Progenitor cell of endocrine pancreas (in vitro differentiated cells): ENCODE measurements at regions not wholly inside any gene's neighbourhood (a gene's known extent, or its start where the extent isn't known, plus 50 kb on each side); places are given as distances from the start of the nearest gene placed in this dataset.
"Not testable (repeated sequence)": the region's sequence is repeated elsewhere in the genome, so short reads cannot be mapped to it uniquely, and the experiment has no call there.

Experiments
- DNase-seq: peaks from one replicate; pipeline ENCODE4 v3.0.0; 2021; ENCODE audit warnings: low spot score; ENCODE audit not compliant: unreplicated experiment
- H3K27ac Mint-ChIP-seq: 2 replicates; pipeline ENCODE4 v1.8.0; 2021; ENCODE audit warnings: mild to moderate bottlenecking, moderate library complexity, mixed read lengths
- H3K27me3 Mint-ChIP-seq: 2 replicates; pipeline ENCODE4 v1.8.0; 2021; ENCODE audit warnings: mixed read lengths
- H3K36me3 Mint-ChIP-seq: 2 replicates; pipeline ENCODE4 v1.8.0; 2022; ENCODE audit warnings: mixed read lengths; ENCODE audit not compliant: insufficient read depth
- H3K4me1 Mint-ChIP-seq: 2 replicates; pipeline ENCODE4 v1.8.0; 2021; ENCODE audit warnings: low read depth, mixed read lengths
- H3K4me3 Mint-ChIP-seq: 2 replicates; pipeline ENCODE4 v1.8.0; 2021; ENCODE audit warnings: low read depth, mild to moderate bottlenecking, moderate library complexity, mixed read lengths
- H3K9me3 Mint-ChIP-seq: 2 replicates; pipeline ENCODE4 v1.8.0; 2021; ENCODE audit warnings: low read depth, mixed read lengths
- CTCF ChIP-seq: fragments of 200-600 bp; sonication (generic); IDR thresholded peaks from one replicate; pipeline ENCODE4 v1.5.0; 2021; ENCODE audit warnings: antibody characterized with exemption, mild to moderate bottlenecking; ENCODE audit not compliant: unreplicated experiment

- Mint-ChIP-seq H3K4me3 (no peak overlapping the region), H3K36me3 (no peaks in the 10 kb centered on the region)
Measured at GRCh38 chr9:135380311-135380960, 99.1 kb upstream of the PPP1R26 start.

GRCh38 chr9:135381762-135382310, 97.7 kb upstream of the PPP1R26 start:
- Mint-ChIP-seq H3K4me1 (peaks cover 4% of the 10 kb centered on the region), H3K9me3 (no peaks in the 10 kb centered on the region), H3K27ac (no peak overlapping the region), H3K4me3 (no peak overlapping the region), H3K36me3 (no peaks in the 10 kb centered on the region), H3K27me3 (peaks cover 11% of the 10 kb centered on the region)
- DNase-seq, result no peak
- no peak for TF ChIP-seq CTCF

More at GRCh38 chr9:135380311-135380960, 99.1 kb upstream of the PPP1R26 start:
- no peak for TF ChIP-seq CTCF
- Mint-ChIP-seq H3K27ac (no peak overlapping the region), H3K9me3 (no peaks in the 10 kb centered on the region), H3K27me3 (peaks cover 13% of the 10 kb centered on the region), H3K4me1 (peaks cover 4% of the 10 kb centered on the region)
- DNase-seq, result no peak

DNA sequence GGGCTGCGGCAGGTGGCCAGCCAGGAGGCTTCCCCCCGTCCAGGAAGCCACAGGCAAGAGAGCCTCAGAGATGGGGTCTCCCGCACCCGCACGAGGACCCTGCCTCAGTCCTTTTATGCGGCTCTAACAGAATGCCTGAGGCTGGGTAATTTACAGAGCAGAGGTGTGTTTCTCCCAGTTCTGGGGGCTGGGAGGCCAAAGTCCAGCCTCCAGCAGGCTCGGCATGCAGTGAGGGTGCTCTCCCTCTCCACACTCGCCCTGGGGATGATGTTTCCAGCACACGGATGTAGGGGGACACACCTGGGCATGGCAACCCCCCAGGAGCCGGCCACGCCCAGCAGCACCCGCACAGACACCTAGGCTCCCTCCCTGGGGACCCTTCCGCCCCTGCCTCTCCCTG, 95.4 kb upstream of the PPP1R26 start:
- Mint-ChIP-seq H3K27ac (no peak overlapping the region), H3K4me1 (peaks cover 4% of the 10 kb centered on the region), H3K4me3 (no peak overlapping the region), H3K36me3 (no peaks in the 10 kb centered on the region), H3K9me3 (no peaks in the 10 kb centered on the region), H3K27me3 (peaks cover 11% of the 10 kb centered on the region)
- no peak for DNase-seq
- no peak for TF ChIP-seq CTCF

DNA sequence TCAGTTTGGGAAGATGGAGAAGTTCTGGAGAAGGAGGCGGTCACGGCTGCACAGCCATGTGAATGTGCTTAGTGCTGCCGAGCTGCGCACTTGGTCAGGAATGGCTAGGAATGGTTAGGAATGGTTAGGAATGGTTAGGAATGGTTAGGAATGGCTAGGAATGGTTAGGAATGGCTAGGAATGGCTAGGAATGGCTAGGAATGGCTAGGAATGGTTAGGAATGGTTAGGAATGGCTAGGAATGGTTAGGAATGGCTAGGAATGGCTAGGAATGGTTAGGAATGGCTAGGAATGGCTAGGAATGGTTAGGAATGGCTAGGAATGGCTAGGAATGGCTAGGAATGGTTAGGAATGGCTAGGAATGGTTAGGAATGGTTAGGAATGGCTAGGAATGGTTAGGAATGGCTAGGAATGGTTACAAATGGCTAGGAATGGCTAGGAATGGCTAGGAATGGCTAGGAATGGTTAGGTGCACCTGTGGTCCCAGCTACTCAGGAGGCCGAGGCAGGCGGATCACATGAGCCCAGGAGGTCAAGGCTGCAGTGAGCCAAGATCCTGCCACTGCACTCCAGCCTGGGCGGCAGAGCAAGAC, 94.7 kb upstream of the PPP1R26 start:
- H3K9me3 Mint-ChIP-seq, H3K27ac Mint-ChIP-seq, H3K4me1 Mint-ChIP-seq, H3K4me3 Mint-ChIP-seq, H3K36me3 Mint-ChIP-seq, DNase-seq: not testable (repeated sequence)
- H3K27me3 Mint-ChIP-seq, result peaks cover 11% of the 10 kb centered on the region

GRCh38 chr9:135385793-135386192, 93.8 kb upstream of the PPP1R26 start:
- TF ChIP-seq CTCF, result no peak
- H3K4me1 Mint-ChIP-seq, result peaks cover 4% of the 10 kb centered on the region
- H3K27me3 Mint-ChIP-seq, result peaks cover 11% of the 10 kb centered on the region
- H3K9me3 Mint-ChIP-seq, result no peaks in the 10 kb centered on the region
- DNase-seq, result no peak
- no peaks in the 10 kb centered on the region for H3K36me3 Mint-ChIP-seq
- no peak overlapping the region for H3K27ac Mint-ChIP-seq
- H3K4me3 Mint-ChIP-seq, result no peak overlapping the region

DNA sequence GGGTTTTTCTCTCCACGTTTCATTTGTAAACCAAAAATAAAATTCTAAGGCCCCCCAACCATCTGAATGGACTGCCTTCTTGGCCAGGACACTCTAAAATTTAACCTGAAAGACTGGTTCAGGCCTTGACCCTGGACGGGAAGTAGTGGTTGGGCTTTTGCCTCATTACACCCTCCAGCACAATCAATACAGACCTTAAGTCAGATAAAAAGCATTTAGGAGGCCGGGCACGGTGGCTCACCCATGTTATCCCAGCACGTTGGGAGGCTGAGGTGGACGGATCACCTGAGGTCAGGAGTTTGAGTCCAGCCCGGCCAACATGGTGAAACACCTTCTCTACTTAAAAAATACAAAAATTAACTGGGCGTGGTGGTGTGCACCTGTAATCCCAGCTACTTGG, 91.6 kb upstream of the PPP1R26 start:
- no peak for TF ChIP-seq CTCF
- DNase-seq, result no peak
- H3K27ac Mint-ChIP-seq, result no peak overlapping the region
- H3K4me1 Mint-ChIP-seq, result peaks cover 4% of the 10 kb centered on the region
- no peak overlapping the region for H3K4me3 Mint-ChIP-seq
- H3K36me3 Mint-ChIP-seq, result no peaks in the 10 kb centered on the region
- peaks cover 6% of the 10 kb centered on the region for H3K27me3 Mint-ChIP-seq
- no peaks in the 10 kb centered on the region for H3K9me3 Mint-ChIP-seq
